H1 (cell line): ENCODE measurements at regions not wholly inside any gene's neighbourhood (a gene's known extent, or its start where the extent isn't known, plus 50 kb on each side); places are given as distances from the start of the nearest gene placed in this dataset.

Experiments used
- CTCF ChIA-PET: fragments of 300-600 bp; sonication (Branson Sonifier 250); formaldehyde crosslinking; loops from one replicate; lab custom pipeline; 2021; ENCODE audit not compliant: partially characterized antibody; lab: Charles Lee
- POLR2A ChIA-PET: fragments of 300-600 bp; sonication (Branson Sonifier 250); formaldehyde crosslinking; loops from one replicate; lab custom pipeline; 2021; ENCODE audit warnings: inconsistent platforms; ENCODE audit not compliant: partially characterized antibody; lab: Charles Lee
- DNase-seq, 2 experiments: peaks; one replicate each; pipeline versions ENCODE4 v3.0.0 to v3.0.0-alpha.2; 2010 to 2022; ENCODE audit warnings: low spot score in 2 of 2, low read depth in 1 of 2, mixed read lengths in 1 of 2
- FAIRE-seq: peaks from 2 replicates; lab custom pipeline; 2011; peaks lifted over from hg19 to GRCh38; lab: Jason Lieb, UNC
- H2AFZ ChIP-seq: 2 replicates; pipeline ENCODE4 v1.8.1; 2012; ENCODE audit warnings: low read length, inconsistent platforms
- H2AK5ac ChIP-seq: 2 replicates; pipeline ENCODE4 v1.6.1; 2013; ENCODE audit warnings: low read depth, low read length
- H2BK120ac ChIP-seq: replicated peaks from 2 replicates; pipeline ENCODE3; 2013; ENCODE audit warnings: low read depth, low read length, inconsistent platforms
- H2BK12ac ChIP-seq: 2 replicates; pipeline ENCODE4 v1.6.1; 2013; ENCODE audit warnings: low read depth, low read length
- H2BK15ac ChIP-seq: 2 replicates; pipeline ENCODE4 v1.6.1; 2013; ENCODE audit warnings: low read length
- H2BK20ac ChIP-seq: 2 replicates; pipeline ENCODE4 v1.6.1; 2013; ENCODE audit warnings: low read length
- H2BK5ac ChIP-seq: 2 replicates; pipeline ENCODE4 v1.6.1; 2013; ENCODE audit warnings: low read depth, low read length
- H3K14ac ChIP-seq: 2 replicates; pipeline ENCODE4 v1.6.1; 2013; ENCODE audit warnings: inconsistent platforms; ENCODE audit not compliant: insufficient read length
- H3K18ac ChIP-seq: 2 replicates; pipeline ENCODE4 v1.6.1; 2013; ENCODE audit warnings: low read length; ENCODE audit errors: extremely low read depth
- H3K23ac ChIP-seq: 2 replicates; pipeline ENCODE4 v1.6.1; 2013; ENCODE audit warnings: inconsistent platforms; ENCODE audit not compliant: insufficient read length
- H3K23me2 ChIP-seq: 2 replicates; pipeline ENCODE4 v1.6.1; 2013; ENCODE audit warnings: low read depth, low read length
- H3K27ac ChIP-seq: 2 replicates; pipeline ENCODE4 v1.6.1; 2011; ENCODE audit warnings: low read depth, low read length, inconsistent platforms
- H3K27me3 ChIP-seq, 4 experiments: replicated peaks in 1 of 4; 1 replicate in 1 of 4; 2 replicates in 3 of 4; pipeline versions ENCODE4 v1.6.1 to v1.8.1; 2011 to 2013; ENCODE audit warnings: low read length in 3 of 4, mild to moderate bottlenecking in 3 of 4, inconsistent platforms in 2 of 4, mixed read lengths in 2 of 4, moderate library complexity in 1 of 4; ENCODE audit not compliant: control insufficient read depth in 3 of 4, insufficient read depth in 3 of 4; ENCODE audit errors: extremely low read depth in 1 of 4
- H3K36me3 ChIP-seq, 4 experiments: 2 replicates each; pipeline versions ENCODE4 v1.6.1 to v1.8.1; 2011 to 2013; ENCODE audit warnings: mild to moderate bottlenecking in 4 of 4, low read length in 3 of 4, moderate library complexity in 2 of 4, control low read depth in 1 of 4, inconsistent platforms in 1 of 4; ENCODE audit not compliant: insufficient read depth in 4 of 4, control insufficient read depth in 2 of 4
- H3K4ac ChIP-seq: replicated peaks from 2 replicates; pipeline ENCODE3; 2013; ENCODE audit warnings: low read length, low read depth, mixed read lengths, inconsistent platforms; ENCODE audit not compliant: insufficient read length
- H3K4me1 ChIP-seq, 4 experiments: replicated peaks in 1 of 4; 1 replicate in 1 of 4; 2 replicates in 3 of 4; pipeline versions ENCODE4 v1.6.1 to v1.8.1; 2011 to 2013; ENCODE audit warnings: low read length in 3 of 4, inconsistent platforms in 2 of 4, mixed read lengths in 1 of 4; ENCODE audit not compliant: insufficient read depth in 4 of 4, control insufficient read depth in 3 of 4
- H3K4me2 ChIP-seq, 2 experiments: 2 replicates each; pipeline versions ENCODE4 v1.6.1 to v1.8.1; 2011 to 2013; ENCODE audit warnings: low read depth in 2 of 2, low read length in 2 of 2, control low read depth in 1 of 2, inconsistent platforms in 1 of 2, mild to moderate bottlenecking in 1 of 2; ENCODE audit not compliant: insufficient read depth in 1 of 2
- H3K4me3 ChIP-seq, 4 experiments: fragments of 200-600, 300-600 bp in 1 of 4; sonication (generic), shearing (Covaris generic), sonication (Bioruptor Twin) in 1 of 4; 2 replicates each; pipeline versions ENCODE4 v1.5.1 to v1.8.1; 2011 to 2016; ENCODE audit warnings: low read length in 4 of 4, low read depth in 3 of 4, control low read depth in 2 of 4, inconsistent platforms in 2 of 4, mild to moderate bottlenecking in 2 of 4, mixed read lengths in 1 of 4, moderate library complexity in 1 of 4; ENCODE audit not compliant: insufficient read depth in 2 of 4; ENCODE audit errors: extremely low read depth in 1 of 4
- H3K56ac ChIP-seq: replicated peaks from 2 replicates; pipeline ENCODE3; 2013; ENCODE audit warnings: low read depth, mild to moderate bottlenecking, mixed read lengths, low read length, inconsistent platforms; ENCODE audit not compliant: insufficient read length
- H3K79me1 ChIP-seq: 2 replicates; pipeline ENCODE4 v1.6.1; 2013; ENCODE audit warnings: low read depth, low read length, control low read depth
- H3K79me2 ChIP-seq, 2 experiments: 2 replicates each; pipeline versions ENCODE4 v1.6.1 to v1.8.1; 2012 to 2013; ENCODE audit warnings: low read length in 2 of 2, mild to moderate bottlenecking in 2 of 2, inconsistent platforms in 1 of 2; ENCODE audit not compliant: insufficient read depth in 2 of 2, control insufficient read depth in 1 of 2
- H3K9ac ChIP-seq, 4 experiments: replicated peaks in 1 of 4; 1 replicate in 1 of 4; 2 replicates in 3 of 4; pipeline versions ENCODE4 v1.6.1 to v1.8.1; 2011 to 2013; ENCODE audit warnings: low read depth in 3 of 4, low read length in 3 of 4, control low read depth in 2 of 4, mild to moderate bottlenecking in 2 of 4, moderate library complexity in 2 of 4, inconsistent platforms in 1 of 4; ENCODE audit errors: extremely low read depth in 1 of 4
- H3K9me3 ChIP-seq, 2 experiments: 2 replicates each; pipeline versions ENCODE4 v1.6.1 to v1.8.1; 2012 to 2013; ENCODE audit warnings: mild to moderate bottlenecking in 2 of 2, moderate library complexity in 2 of 2, control low read depth in 1 of 2, inconsistent platforms in 1 of 2, low read depth in 1 of 2, low read length in 1 of 2, mixed read lengths in 1 of 2; ENCODE audit not compliant: insufficient read depth in 2 of 2
- H4K20me1 ChIP-seq, 2 experiments: replicated peaks in 1 of 2; 2 replicates each; pipeline versions ENCODE3 to v1.8.1; 2011 to 2013; ENCODE audit warnings: inconsistent platforms in 2 of 2, low read length in 2 of 2, mild to moderate bottlenecking in 1 of 2; ENCODE audit not compliant: insufficient read depth in 2 of 2, control insufficient read depth in 1 of 2
- H4K5ac ChIP-seq: 2 replicates; pipeline ENCODE4 v1.6.1; 2013; ENCODE audit warnings: low read length, low read depth, mixed read lengths, inconsistent platforms; ENCODE audit not compliant: insufficient read length
- H4K8ac ChIP-seq: 2 replicates; pipeline ENCODE4 v1.8.0; 2013; ENCODE audit warnings: mild to moderate bottlenecking, moderate library complexity, low read length, inconsistent platforms; ENCODE audit not compliant: insufficient read depth; ENCODE audit errors: extremely low read depth
- H4K91ac ChIP-seq: replicated peaks from 2 replicates; pipeline ENCODE3; 2013; ENCODE audit warnings: low read length, mixed read lengths, inconsistent platforms; ENCODE audit not compliant: insufficient read length
- BRCA1 ChIP-seq: IDR thresholded peaks from 2 replicates; pipeline ENCODE4 v1.6.1; 2012; ENCODE audit warnings: low read depth, low read length, improper control_type of control experiment
- JUND ChIP-seq: IDR thresholded peaks from 2 replicates; pipeline ENCODE4 v1.6.1; 2011; ENCODE audit warnings: mild to moderate bottlenecking, improper control_type of control experiment, low read length
- MAX ChIP-seq: IDR thresholded peaks from 2 replicates; pipeline ENCODE4 v1.6.1; 2012; ENCODE audit warnings: inconsistent platforms
- NRF1 ChIP-seq: IDR thresholded peaks from 2 replicates; pipeline ENCODE4 v1.6.1; 2011; ENCODE audit warnings: mild to moderate bottlenecking, low read depth, low read length, improper control_type of control experiment
- POU5F1 ChIP-seq: IDR thresholded peaks from 2 replicates; pipeline ENCODE4 v1.6.1; 2011; ENCODE audit warnings: low read depth, mild to moderate bottlenecking, low read length, moderate library complexity
- SAP30 ChIP-seq: fragments of 300-600 bp; sonication (generic); IDR thresholded peaks from 2 replicates; pipeline ENCODE4 v1.7.1; 2012; ENCODE audit warnings: low read length, moderate library complexity, mild to moderate bottlenecking, inconsistent platforms; ENCODE audit not compliant: insufficient read depth, insufficient replicate concordance
- SIRT6 ChIP-seq: IDR thresholded peaks from one replicate; pipeline ENCODE4 v1.7.1; 2012; ENCODE audit warnings: low read length, inconsistent platforms
- SP1 ChIP-seq: IDR thresholded peaks from 2 replicates; pipeline ENCODE4 v1.6.1; 2011; ENCODE audit warnings: low read depth, low read length
- SP2 ChIP-seq: IDR thresholded peaks from 2 replicates; pipeline ENCODE4 v1.6.1; 2012; ENCODE audit warnings: mild to moderate bottlenecking, low read length, inconsistent platforms
- TEAD4 ChIP-seq: IDR thresholded peaks from 2 replicates; pipeline ENCODE4 v1.6.1; 2012; ENCODE audit warnings: low read depth, low read length, inconsistent platforms, mixed read lengths
- WGBS, 2 experiments: shearing (Covaris generic) in 1 of 2; methylation state at CpG; one replicate each; pipeline versions ENCODE4 v1.1.6 to v1.1.7; 2013 to 2015; ENCODE audit warnings: low lambda C conversion rate in 2 of 2, mixed read lengths in 2 of 2, inconsistent platforms in 1 of 2, low coverage in 1 of 2, missing lambda C conversion rate in 1 of 2; ENCODE audit not compliant: insufficient replicate concordance in 2 of 2, insufficient coverage in 1 of 2, insufficient read length in 1 of 2; ENCODE audit errors: extremely low coverage in 1 of 2, missing lambda C conversion rate in 1 of 2; 5-methylcytosine and 5-hydroxymethylcytosine counted together

GRCh38 chr1:208496467-208497371, 252.5 kb upstream of the PLXNA2 start:
- Histone ChIP-seq H3K9ac (no peak overlapping the region), H3K56ac (no peak overlapping the region), H3K9me3 (no peaks in the 10 kb centered on the region), H3K4me2 (no peak overlapping the region), H3K14ac (no peak overlapping the region), H3K27ac (no peak overlapping the region), H3K79me2 (no peaks in the 10 kb centered on the region), H4K5ac (no peak overlapping the region), H4K91ac (peak overlapping the region; percentile 72), H2AFZ (peak overlapping the region; percentile 92), H3K4me1 (no peaks in the 10 kb centered on the region), H4K8ac (no peak overlapping the region; the same call in 1 of the 2 replicates), H2AK5ac (no peak overlapping the region), H3K4ac (no peak overlapping the region), H3K23ac (no peak overlapping the region), H2BK20ac (no peak overlapping the region), H3K27me3 (no peaks in the 10 kb centered on the region), H3K4me3 (no peak overlapping the region), H2BK5ac (no peak overlapping the region), H2BK120ac (no peak overlapping the region), H3K36me3 (no peaks in the 10 kb centered on the region), H2BK12ac (peak overlapping the region; percentile 51; the same call in 1 of the 2 replicates), H2BK15ac (no peak overlapping the region), H3K23me2 (no peaks in the 10 kb centered on the region), H3K18ac (no peak overlapping the region), H3K79me1 (no peaks in the 10 kb centered on the region), H4K20me1 (no peaks in the 10 kb centered on the region)
- no peak for FAIRE-seq
- DNase-seq = no peak
- WGBS, 2 experiments = 92% methylated on average over 12 of the region's 12 CpGs; no CpG with 5 or more reads in 1 of the 2 experiments
- ChIA-PET CTCF (interaction anchor here (0.6 to 6.3 kb wide), 9 partner anchors 13 to 1069 kb away, joined by 3 to 22 read pairs (median 3); no protein-coding TSS in a partner anchor), POLR2A (no interaction called here)
- TF ChIP-seq MAX = no peak
- no peak for TF ChIP-seq SAP30
- no peak for TF ChIP-seq POU5F1
- no peak for TF ChIP-seq SP1
- no peak for TF ChIP-seq SIRT6
- TF ChIP-seq SP2 = no peak
- no peak for TF ChIP-seq TEAD4
- TF ChIP-seq BRCA1 = no peak
- TF ChIP-seq JUND = no peak
- no peak for TF ChIP-seq NRF1
